HG03575 (cell line): ENCODE measurements at regions not wholly inside any gene's neighbourhood (a gene's known extent, or its start where the extent isn't known, plus 50 kb on each side); places are given as distances from the start of the nearest gene placed in this dataset.

Experiments used
- ATAC-seq: cut with Tn5 transposase; IDR thresholded peaks from one replicate; pipeline ENCODE4 v1.9.1; 2021; ENCODE audit not compliant: unreplicated experiment, insufficient number of reproducible peaks, low FRiP score; ENCODE audit errors: extremely low read depth

- ATAC-seq = no peak
These were observed 52.7 kb upstream of the ZCCHC13 start for GRCh38 chrX:74251006-74251930.

GRCh38 chrX:74250574-74250973 is 53.4 kb upstream of the ZCCHC13 start:
- ATAC-seq = no peak

- no peak for ATAC-seq
These were observed 54.0 kb upstream of the ZCCHC13 start for GRCh38 chrX:74249963-74250362.

GRCh38 chrX:74248889-74249288 is 55.1 kb upstream of the ZCCHC13 start:
- no peak for ATAC-seq

- no peak for ATAC-seq
These were observed 57.5 kb upstream of the ZCCHC13 start for GRCh38 chrX:74246524-74246923.

- ATAC-seq = no peak
These were observed 61.4 kb upstream of the ZCCHC13 start for GRCh38 chrX:74242484-74243138.

GRCh38 chrX:74242050-74242449 is 61.9 kb upstream of the ZCCHC13 start:
- no peak for ATAC-seq

GRCh38 chrX:74238771-74239170 is 65.2 kb upstream of the ZCCHC13 start:
- ATAC-seq = no peak

GRCh38 chrX:74234818-74235217 is 69.2 kb upstream of the ZCCHC13 start:
- ATAC-seq = no peak

- no peak for ATAC-seq
These were observed 71.1 kb upstream of the ZCCHC13 start for GRCh38 chrX:74232859-74233258.

- ATAC-seq = no peak
These were observed 72.4 kb upstream of the ZCCHC13 start for GRCh38 chrX:74231625-74232024.

- ATAC-seq = no peak
These were observed 73.9 kb upstream of the ZCCHC13 start for GRCh38 chrX:74230094-74230493.

GRCh38 chrX:74225111-74225510 is 78.9 kb upstream of the ZCCHC13 start:
- ATAC-seq = no peak

- ATAC-seq = no peak
These were observed 83.7 kb upstream of the ZCCHC13 start for GRCh38 chrX:74220277-74220676.

- ATAC-seq = no peak
These were observed 85.1 kb upstream of the ZCCHC13 start for GRCh38 chrX:74218895-74219294.

- ATAC-seq = no peak
These were observed 87.6 kb upstream of the ZCCHC13 start for GRCh38 chrX:74216421-74216820.

- no peak for ATAC-seq
These were observed 92.1 kb upstream of the ZCCHC13 start for GRCh38 chrX:74211911-74212310.

- no peak for ATAC-seq
These were observed 96.4 kb upstream of the ZCCHC13 start for GRCh38 chrX:74207539-74207938.

GRCh38 chrX:74195605-74196004 is 108.4 kb upstream of the ZCCHC13 start:
- ATAC-seq = no peak

- no peak for ATAC-seq
These were observed 108.9 kb upstream of the ZCCHC13 start for GRCh38 chrX:74195120-74195519.
